Transverse colon (tissue), 4 donors: ENCODE measurements at regions not wholly inside any gene's neighbourhood (a gene's known extent, or its start where the extent isn't known, plus 50 kb on each side); places are given as distances from the start of the nearest gene placed in this dataset.

ENCODE experiments used
- DNase-seq: peaks from one replicate; pipeline ENCODE4 v3.0.0-alpha.2; 2019
- H3K27ac ChIP-seq, 4 donors: fragments of 200-600 bp; sonication (generic); 2 replicates each; pipeline ENCODE4 v1.5.1; 2016 to 2018; ENCODE audit warnings: inconsistent platforms in 4 of 4
- H3K27me3 ChIP-seq: fragments of 200-600 bp; sonication (generic); 2 replicates; pipeline ENCODE4 v1.5.1; 2017; ENCODE audit warnings: inconsistent platforms
- H3K36me3 ChIP-seq, 4 donors: fragments of 200-600 bp; sonication (generic); 2 replicates each; pipeline ENCODE4 v1.5.1; 2017 to 2019; ENCODE audit warnings: inconsistent platforms in 4 of 4
- H3K4me1 ChIP-seq, 4 donors: fragments of 200-600 bp; sonication (generic); 2 replicates each; pipeline ENCODE4 v1.5.1; 2017 to 2020; ENCODE audit warnings: inconsistent platforms in 4 of 4
- H3K4me3 ChIP-seq, 4 donors: fragments of 200-600 bp; sonication (generic); 1 replicate in 1 of 4; 2 replicates in 3 of 4; pipeline versions ENCODE4 v1.5.1 to v1.6.1; 2017 to 2019; ENCODE audit warnings: inconsistent platforms in 4 of 4
- H3K9me3 ChIP-seq, 2 donors: fragments of 200-600 bp; sonication (generic); 2 replicates each; pipeline ENCODE4 v1.5.1; 2017 to 2019; ENCODE audit warnings: inconsistent platforms in 2 of 2
- EP300 ChIP-seq: sonication (generic); formaldehyde crosslinking; IDR thresholded peaks from one replicate; pipeline ENCODE4 v1.6.1; 2017; ENCODE audit warnings: antibody characterized with exemption, low read depth
- POLR2A ChIP-seq: fragments of 450-650 bp; IDR thresholded peaks from one replicate; pipeline ENCODE4 v1.6.1; 2016; ENCODE audit warnings: antibody characterized with exemption, mild to moderate bottlenecking, moderate library complexity
- POLR2AphosphoS5 ChIP-seq, 3 donors: sonication (generic); formaldehyde crosslinking; IDR thresholded peaks; one replicate each; pipeline ENCODE4 v1.6.1; 2016; ENCODE audit warnings: antibody characterized with exemption in 3 of 3
- WGBS, 2 donors: methylation state at CpG; one replicate each; pipeline ENCODE4 v1.1.5; 2018; ENCODE audit warnings: low coverage in 1 of 2; 5-methylcytosine and 5-hydroxymethylcytosine counted together
- in situ Hi-C, 4 donors: fragments of 200-750 bp; cut with MboI; loops; one replicate each; pipeline versions ENCODE4 v1.15.0 to v1.15.1; 2017; ENCODE audit warnings: low sequenced_read_pairs in 3 of 4, low pct_ligation_motif_present in 1 of 4, low pct_unique_long_range_greater_than_20kb in 1 of 4
- intact Hi-C: fragments of 100-400 bp; cut with DNase I; formaldehyde crosslinking; loops from one replicate; pipeline ENCODE4 v1.15.1; 2023; ENCODE audit warnings: low total_unique reads
- TF ChIP-seq, protein P1 (sequence below), 5 experiments: fragments of 200-600 bp in 3 of 5; fragments of 450-650 bp in 2 of 5; sonication (generic) in 3 of 5; IDR thresholded peaks; 1 replicate in 2 of 5; 2 replicates in 3 of 5; pipeline ENCODE4 v1.5.1; 2016 to 2017; ENCODE audit warnings: antibody characterized with exemption in 5 of 5, inconsistent platforms in 3 of 5, mild to moderate bottlenecking in 2 of 5, moderate library complexity in 1 of 5

DNA sequence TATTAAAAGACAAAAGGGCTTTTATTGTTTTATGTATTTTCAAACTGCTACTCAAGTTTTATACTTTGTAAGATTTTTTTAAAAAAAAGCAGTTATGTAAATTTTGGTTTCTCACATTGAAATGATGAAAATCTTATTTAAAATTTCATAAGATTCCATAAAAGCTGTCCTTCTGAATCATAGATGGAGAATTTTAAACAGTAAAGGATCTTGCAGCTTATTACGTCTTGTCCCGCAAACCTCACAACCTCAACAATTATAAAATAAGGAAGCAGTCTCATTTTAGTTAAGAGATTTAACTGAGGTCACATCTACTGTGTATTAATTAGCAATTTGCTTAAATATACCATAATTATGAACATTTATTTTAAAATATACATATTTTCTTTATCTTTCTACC, 581.0 kb upstream of the SPRY2 start:
- DNase-seq: no peak
- H3K27me3 ChIP-seq: no peaks in the 10 kb centered on the region
- no peaks in the 10 kb centered on the region for H3K4me1 ChIP-seq
- TF ChIP-seq POLR2AphosphoS5 (IDR thresholded peaks at IDR 0.05) (no peak), EP300 (no peak), POLR2A (no peak)
- TF ChIP-seq, protein P1, sequence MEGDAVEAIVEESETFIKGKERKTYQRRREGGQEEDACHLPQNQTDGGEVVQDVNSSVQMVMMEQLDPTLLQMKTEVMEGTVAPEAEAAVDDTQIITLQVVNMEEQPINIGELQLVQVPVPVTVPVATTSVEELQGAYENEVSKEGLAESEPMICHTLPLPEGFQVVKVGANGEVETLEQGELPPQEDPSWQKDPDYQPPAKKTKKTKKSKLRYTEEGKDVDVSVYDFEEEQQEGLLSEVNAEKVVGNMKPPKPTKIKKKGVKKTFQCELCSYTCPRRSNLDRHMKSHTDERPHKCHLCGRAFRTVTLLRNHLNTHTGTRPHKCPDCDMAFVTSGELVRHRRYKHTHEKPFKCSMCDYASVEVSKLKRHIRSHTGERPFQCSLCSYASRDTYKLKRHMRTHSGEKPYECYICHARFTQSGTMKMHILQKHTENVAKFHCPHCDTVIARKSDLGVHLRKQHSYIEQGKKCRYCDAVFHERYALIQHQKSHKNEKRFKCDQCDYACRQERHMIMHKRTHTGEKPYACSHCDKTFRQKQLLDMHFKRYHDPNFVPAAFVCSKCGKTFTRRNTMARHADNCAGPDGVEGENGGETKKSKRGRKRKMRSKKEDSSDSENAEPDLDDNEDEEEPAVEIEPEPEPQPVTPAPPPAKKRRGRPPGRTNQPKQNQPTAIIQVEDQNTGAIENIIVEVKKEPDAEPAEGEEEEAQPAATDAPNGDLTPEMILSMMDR (IDR thresholded peaks at IDR 0.05): no peak
- H3K4me3 ChIP-seq: no peak overlapping the region
- WGBS, 2 donors: 91 to 92% methylated on average over 2 of the region's 2 CpGs
- no peaks in the 10 kb centered on the region for H3K9me3 ChIP-seq
- in situ Hi-C loops (no loop called here), intact Hi-C loops (no loop called here)
- no peak overlapping the region for H3K27ac ChIP-seq
- H3K36me3 ChIP-seq: no peaks in the 10 kb centered on the region

DNA sequence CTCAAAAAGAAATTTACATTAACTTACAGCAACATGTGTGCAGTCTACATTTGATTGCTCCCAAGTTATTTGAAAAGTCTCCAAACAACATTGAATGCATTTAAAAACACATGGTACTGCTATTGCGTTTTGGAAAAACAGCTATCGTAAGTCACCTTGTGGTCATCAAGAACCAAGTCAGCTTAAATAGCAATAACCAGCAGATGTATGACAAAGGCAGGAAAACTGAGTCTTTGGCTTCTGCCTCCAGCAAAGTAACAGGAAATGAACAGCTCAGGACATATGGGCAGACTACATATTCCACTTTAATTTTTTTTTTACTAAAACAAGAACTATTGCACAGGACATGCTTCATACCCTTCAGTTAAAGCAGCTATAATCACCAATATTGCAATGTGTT, 580.6 kb upstream of the SPRY2 start:
- TF ChIP-seq POLR2A (no peak), POLR2AphosphoS5 (IDR thresholded peaks at IDR 0.05) (no peak), EP300 (no peak)
- TF ChIP-seq, protein P1 (IDR thresholded peaks at IDR 0.05): no peak
- WGBS, 2 donors: 60 to 75% methylated on average over 2 of the region's 2 CpGs
- in situ Hi-C loops: no loop called here
- no peaks in the 10 kb centered on the region for H3K36me3 ChIP-seq
- H3K4me1 ChIP-seq: no peaks in the 10 kb centered on the region
- H3K4me3 ChIP-seq: no peak overlapping the region
- intact Hi-C loops: no loop called here
- H3K27ac ChIP-seq: no peak overlapping the region
- DNase-seq: no peak
- no peaks in the 10 kb centered on the region for H3K9me3 ChIP-seq
- H3K27me3 ChIP-seq: no peaks in the 10 kb centered on the region

DNA sequence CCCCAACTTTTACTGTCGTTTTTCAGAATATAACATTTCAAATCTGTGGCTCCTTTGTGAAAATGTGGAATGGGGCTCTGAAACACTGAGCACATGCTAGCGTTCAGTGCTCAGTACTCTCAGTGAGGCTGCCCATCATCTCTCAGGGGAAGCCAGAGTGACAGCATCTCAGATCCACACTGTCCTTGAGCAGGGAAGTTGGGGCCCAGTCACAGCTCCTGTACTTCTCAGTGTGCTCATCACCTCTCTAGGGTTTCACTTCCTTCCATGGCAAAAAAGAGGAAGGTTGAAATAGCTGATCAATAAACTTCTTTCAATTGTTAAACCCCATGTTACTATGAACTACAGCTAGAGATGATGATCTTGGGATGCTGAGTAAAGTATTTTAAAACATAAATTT, 565.9 kb upstream of the SPRY2 start:
- TF ChIP-seq, protein P1 (IDR thresholded peaks at IDR 0.05): no peak
- TF ChIP-seq POLR2AphosphoS5 (IDR thresholded peaks at IDR 0.05) (no peak), POLR2A (no peak), EP300 (no peak)
- intact Hi-C loops (no loop called here), in situ Hi-C loops (no loop called here)
- WGBS, 2 donors: 84 to 92% methylated on average over 2 of the region's 2 CpGs
- no peak overlapping the region for H3K4me3 ChIP-seq
- no peak for DNase-seq
- H3K27me3 ChIP-seq: no peaks in the 10 kb centered on the region
- no peaks in the 10 kb centered on the region for H3K4me1 ChIP-seq
- H3K27ac ChIP-seq: no peak overlapping the region
- no peaks in the 10 kb centered on the region for H3K9me3 ChIP-seq
- H3K36me3 ChIP-seq: no peaks in the 10 kb centered on the region

DNA sequence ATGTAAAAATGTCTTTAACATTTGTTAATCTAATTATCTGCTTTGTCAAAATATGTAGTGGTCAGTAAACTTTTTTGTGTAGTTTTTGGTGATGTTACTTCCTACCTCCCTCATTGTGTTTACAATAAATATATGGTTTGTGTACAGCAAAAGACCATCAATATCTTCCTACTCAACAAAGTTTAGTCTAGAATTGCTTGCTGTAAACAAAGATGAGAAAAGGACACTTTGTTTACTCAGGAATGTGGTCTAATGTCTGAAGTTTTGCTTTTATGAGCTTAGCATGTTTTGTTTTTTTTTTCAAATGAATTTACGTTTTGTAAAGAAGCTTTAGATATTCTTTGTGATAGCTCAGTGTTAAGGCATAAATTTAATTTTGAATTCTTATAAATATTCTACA, 563.5 kb upstream of the SPRY2 start:
- Histone ChIP-seq H3K36me3 (no peaks in the 10 kb centered on the region), H3K27ac (no peak overlapping the region), H3K27me3 (no peaks in the 10 kb centered on the region), H3K9me3 (no peaks in the 10 kb centered on the region), H3K4me1 (no peaks in the 10 kb centered on the region), H3K4me3 (no peak overlapping the region)
- intact Hi-C loops (no loop called here), in situ Hi-C loops (no loop called here)
- no peak for DNase-seq
- no peak for TF ChIP-seq POLR2A
- TF ChIP-seq POLR2AphosphoS5 (IDR thresholded peaks at IDR 0.05): no peak
- TF ChIP-seq, protein P1 (IDR thresholded peaks at IDR 0.05): no peak
- TF ChIP-seq EP300: no peak
- 35 to 49% methylated on average over 1 of the region's 1 CpG for WGBS, 2 donors
